C4-2B (cell line): ENCODE measurements at regions not wholly inside any gene's neighbourhood (a gene's known extent, or its start where the extent isn't known, plus 50 kb on each side); places are given as distances from the start of the nearest gene placed in this dataset.

ENCODE experiments used
- CTCF ChIP-seq: fragments of 450-650 bp; conservative IDR thresholded peaks from 2 replicates; pipeline ENCODE4 v1.5.1; 2017; ENCODE audit warnings: mild to moderate bottlenecking
- ZFX ChIP-seq: fragments of 450-650 bp; IDR thresholded peaks from 2 replicates; pipeline ENCODE4 v1.6.1; 2017

GRCh38 chr21:35189077-35189863 is 140.2 kb upstream of the RUNX1 start:
- no peak for TF ChIP-seq CTCF
- no peak for TF ChIP-seq ZFX
